ENCODE measurements at regions not wholly inside any gene's neighbourhood (a gene's known extent, or its start where the extent isn't known, plus 50 kb on each side); places are given as distances from the start of the nearest gene placed in this dataset.

GRCh38 chr12:132408626-132409494, 79.5 kb upstream of the GALNT9 start:
- no peak for DNase-seq (ENCODE audit: low read depth in 2 of 2, low spot score in 1 of 2)

GRCh38 chr12:132407992-132408391, 78.6 kb upstream of the GALNT9 start:
- DNase-seq (ENCODE audit: low read depth in 2 of 2, low spot score in 1 of 2), result no peak

GRCh38 chr12:132407451-132407961, 78.1 kb upstream of the GALNT9 start:
- no peak for DNase-seq (ENCODE audit: low read depth in 2 of 2, low spot score in 1 of 2)

GRCh38 chr12:132406493-132407450, 77.4 kb upstream of the GALNT9 start:
- no peak for DNase-seq (ENCODE audit: low read depth in 2 of 2, low spot score in 1 of 2)

- DNase-seq (ENCODE audit: low read depth in 2 of 2, low spot score in 1 of 2), result no peak
Observed at GRCh38 chr12:132405742-132406251, 76.4 kb upstream of the GALNT9 start.

- no peak for DNase-seq (ENCODE audit: low read depth in 2 of 2, low spot score in 1 of 2)
Observed at GRCh38 chr12:132404951-132405741, 75.8 kb upstream of the GALNT9 start.

- DNase-seq (ENCODE audit: low read depth in 2 of 2, low spot score in 1 of 2), result no peak
Observed at GRCh38 chr12:132404435-132404855, 75.1 kb upstream of the GALNT9 start.

- DNase-seq (ENCODE audit: low read depth in 2 of 2, low spot score in 1 of 2), result no peak
Observed at GRCh38 chr12:132403636-132404434, 74.4 kb upstream of the GALNT9 start.

GRCh38 chr12:132402831-132403416, 73.5 kb upstream of the GALNT9 start:
- DNase-seq (ENCODE audit: low read depth in 2 of 2, low spot score in 1 of 2), result no peak

- no peak for DNase-seq (ENCODE audit: low read depth in 2 of 2, low spot score in 1 of 2)
Observed at GRCh38 chr12:132401982-132402381, 72.6 kb upstream of the GALNT9 start.

- DNase-seq (ENCODE audit: low read depth in 2 of 2, low spot score in 1 of 2), result no peak
Observed at GRCh38 chr12:132400011-132400641, 70.7 kb upstream of the GALNT9 start.

- no peak for DNase-seq (ENCODE audit: low read depth in 2 of 2, low spot score in 1 of 2)
Observed at GRCh38 chr12:132399092-132400010, 70.0 kb upstream of the GALNT9 start.

- no peak for DNase-seq (ENCODE audit: low read depth in 2 of 2, low spot score in 1 of 2)
Observed at GRCh38 chr12:132398386-132398991, 69.1 kb upstream of the GALNT9 start.

- DNase-seq (ENCODE audit: low read depth in 2 of 2, low spot score in 1 of 2), result no peak
Observed at GRCh38 chr12:132397934-132398385, 68.6 kb upstream of the GALNT9 start.

GRCh38 chr12:132397152-132397933, 68.0 kb upstream of the GALNT9 start:
- no peak for DNase-seq (ENCODE audit: low read depth in 2 of 2, low spot score in 1 of 2)

- no peak for DNase-seq (ENCODE audit: low read depth in 2 of 2, low spot score in 1 of 2)
Observed at GRCh38 chr12:132396657-132397056, 67.3 kb upstream of the GALNT9 start.

- no peak for DNase-seq (ENCODE audit: low read depth in 2 of 2, low spot score in 1 of 2)
Observed at GRCh38 chr12:132395908-132396305, 66.5 kb upstream of the GALNT9 start.

Measured in stimulated activated CD8-positive, alpha-beta memory T cell treated with anti-CD3 and anti-CD28 coated beads, Interleukin-4, amount 100 ng/mL, for 1 hour (primary cell).